SK-N-MC (cell line): ENCODE measurements at regions not wholly inside any gene's neighbourhood (a gene's known extent, or its start where the extent isn't known, plus 50 kb on each side); places are given as distances from the start of the nearest gene placed in this dataset.

Experiments used
- EZH2 ChIP-seq: fragments of 200-600 bp; sonication (generic); IDR thresholded peaks from one replicate; pipeline ENCODE4 v1.6.1; 2017; ENCODE audit warnings: antibody characterized with exemption
- FOXP2 ChIP-seq: optimal IDR thresholded peaks from 2 replicates; pipeline ENCODE3; 2011; ENCODE audit warnings: mild to moderate bottlenecking, moderate library complexity; ENCODE audit not compliant: insufficient read depth; ENCODE audit errors: extremely low read length, control extremely low read depth

DNA sequence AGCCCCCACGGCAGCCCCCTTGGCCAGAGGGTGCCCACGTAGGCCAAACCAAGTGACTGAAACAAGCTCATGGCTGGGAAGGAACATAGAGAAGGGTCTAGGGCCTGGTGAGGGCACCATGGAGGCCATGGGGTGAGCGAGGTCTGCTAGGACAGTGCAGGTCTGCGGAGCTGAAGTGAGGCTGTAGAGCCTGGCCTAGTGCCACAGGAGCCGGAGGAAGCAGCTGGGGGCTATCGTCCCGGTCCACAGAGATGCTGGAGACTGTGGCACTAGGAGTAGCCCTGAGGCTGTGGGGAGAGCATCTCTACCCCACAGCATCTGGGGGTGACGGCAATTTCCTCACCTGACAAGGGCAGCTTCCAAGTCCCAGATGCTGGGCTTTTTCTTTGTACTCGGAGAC, 150.3 kb downstream of the ZNF22 start:
- no peak for TF ChIP-seq EZH2
- TF ChIP-seq FOXP2: no peak
